ENCODE measurements at regions not wholly inside any gene's neighbourhood (a gene's known extent, or its start where the extent isn't known, plus 50 kb on each side); places are given as distances from the start of the nearest gene placed in this dataset.

DNA sequence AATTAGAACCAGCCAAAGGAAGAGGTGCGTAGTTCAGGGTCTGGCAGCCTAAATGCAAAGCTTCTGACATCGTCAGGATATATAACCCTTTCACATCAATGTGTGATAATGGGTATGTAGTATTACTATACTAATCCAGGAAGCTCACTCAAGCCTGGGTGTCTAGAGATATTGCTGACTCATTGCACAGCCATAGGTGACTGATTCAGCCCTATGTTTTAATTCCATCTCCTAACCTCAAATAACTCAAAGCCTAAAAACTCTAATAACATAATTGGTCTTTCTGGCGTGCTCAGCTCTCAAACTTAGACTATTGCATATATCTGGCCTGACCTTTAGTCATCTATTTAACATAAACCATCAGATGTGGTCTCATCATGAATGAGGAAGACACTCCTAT lies 658.4 kb downstream of the TBC1D32 start (continued):
- TF ChIP-seq TAF7 (optimal IDR thresholded peaks at IDR 0.05; ENCODE audit: borderline replicate concordance, low read depth, low read length): no peak
- no peak for TF ChIP-seq GTF2F1 (IDR thresholded peaks at IDR 0.05; ENCODE audit: borderline replicate concordance, low read depth, low read length)
- no peak for TF ChIP-seq JUND (IDR thresholded peaks at IDR 0.05; ENCODE audit: low read length)
- TF ChIP-seq TBP (IDR thresholded peaks at IDR 0.05; ENCODE audit: low read depth, low read length): no peak
- TF ChIP-seq FOSL1 (IDR thresholded peaks at IDR 0.05; ENCODE audit: insufficient read depth, low read depth, low read length): no peak
- no peak for TF ChIP-seq SIN3A (conservative IDR thresholded peaks at IDR 0.05 in 1 of 2, IDR thresholded peaks at IDR 0.05 in 1 of 2; ENCODE audit: low read depth in 1 of 2, low read length in 2 of 2)
- no peak for TF ChIP-seq GABPA (IDR thresholded peaks at IDR 0.05; ENCODE audit: borderline replicate concordance, insufficient read depth, low read length)
- no peak for TF ChIP-seq CHD1 (IDR thresholded peaks at IDR 0.05; ENCODE audit: low read depth, low read length)
- no peak for TF ChIP-seq POLR2AphosphoS5 (IDR thresholded peaks at IDR 0.05; ENCODE audit: low read depth, low read length)
- TF ChIP-seq RNF2 (IDR thresholded peaks at IDR 0.05; ENCODE audit: borderline replicate concordance, low read depth, low read length, missing control alignments, poor library complexity, severe bottlenecking): no peak
- TF ChIP-seq CTBP2 (IDR thresholded peaks at IDR 0.05; ENCODE audit: borderline replicate concordance, insufficient read depth, insufficient read length, low read length): no peak
